OCI-LY1 (cell line): ENCODE measurements at regions not wholly inside any gene's neighbourhood (a gene's known extent, or its start where the extent isn't known, plus 50 kb on each side); places are given as distances from the start of the nearest gene placed in this dataset.

Experiments
- H2AFZ ChIP-seq: fragments of 200-600 bp; sonication (generic), shearing (Covaris generic); 2 replicates; pipeline ENCODE4 v1.6.0; 2014; ENCODE audit warnings: antibody characterized with exemption, mild to moderate bottlenecking, low read length
- H3F3A ChIP-seq: fragments of 200-600 bp; sonication (generic), shearing (Covaris generic); 2 replicates; pipeline ENCODE4 v1.6.0; 2014; ENCODE audit warnings: mild to moderate bottlenecking, antibody characterized with exemption, low read length, moderate library complexity; ENCODE audit not compliant: insufficient read depth
- H3K27ac ChIP-seq: fragments of 200-600 bp; sonication (generic); 2 replicates; pipeline ENCODE4 v1.5.1; 2014; ENCODE audit warnings: low read length, mixed run types, mild to moderate bottlenecking, low read depth; ENCODE audit not compliant: poor library complexity, severe bottlenecking
- H3K27me3 ChIP-seq: fragments of 200-600 bp; sonication (generic); 2 replicates; pipeline ENCODE4 v1.6.0; 2014; ENCODE audit warnings: antibody characterized with exemption, mild to moderate bottlenecking, low read length, moderate library complexity; ENCODE audit not compliant: insufficient read depth
- H3K36me3 ChIP-seq: fragments of 200-600 bp; sonication (generic); 2 replicates; pipeline ENCODE4 v1.6.1; 2014; ENCODE audit warnings: mild to moderate bottlenecking, antibody characterized with exemption, low read length, moderate library complexity, mixed read lengths; ENCODE audit not compliant: insufficient read depth
- H3K4me1 ChIP-seq: fragments of 200-600 bp; sonication (generic); 2 replicates; pipeline ENCODE4 v1.5.1; 2014; ENCODE audit warnings: mild to moderate bottlenecking, low read length, moderate library complexity; ENCODE audit not compliant: insufficient read depth, severe bottlenecking
- H3K4me2 ChIP-seq: fragments of 200-600 bp; sonication (generic), shearing (Covaris generic); 2 replicates; pipeline ENCODE4 v1.6.1; 2014; ENCODE audit warnings: low read length
- H3K4me3 ChIP-seq: fragments of 200-600 bp; sonication (generic); 2 replicates; pipeline ENCODE4 v1.5.1; 2014; ENCODE audit warnings: low read length, low read depth, mild to moderate bottlenecking, mixed read lengths; ENCODE audit not compliant: poor library complexity, severe bottlenecking
- H3K79me2 ChIP-seq: fragments of 200-600 bp; shearing (Covaris generic); 2 replicates; pipeline ENCODE4 v1.6.1; 2016; ENCODE audit warnings: mixed run types, low read length, mixed read lengths; ENCODE audit not compliant: insufficient read depth
- H3K9ac ChIP-seq: fragments of 200-600 bp; sonication (generic), shearing (Covaris generic); 2 replicates; pipeline ENCODE4 v1.6.1; 2014; ENCODE audit warnings: mild to moderate bottlenecking, low read length, mixed read lengths
- H3K9me2 ChIP-seq: fragments of 200-600 bp; sonication (generic), shearing (Covaris generic); 2 replicates; pipeline ENCODE4 v1.6.1; 2014; ENCODE audit warnings: low read depth, mild to moderate bottlenecking, low read length, mixed read lengths
- H3K9me3 ChIP-seq: fragments of 200-600 bp; shearing (Covaris generic); 2 replicates; pipeline ENCODE4 v1.6.1; 2014; ENCODE audit warnings: low read length, mixed read lengths
- H4K20me1 ChIP-seq: fragments of 200-600 bp; sonication (generic), shearing (Covaris generic); 2 replicates; pipeline ENCODE4 v1.6.0; 2016; ENCODE audit warnings: mild to moderate bottlenecking, low read length; ENCODE audit not compliant: insufficient read depth
- EZH2 ChIP-seq: fragments of 200-600 bp; sonication (generic), shearing (Covaris generic); IDR thresholded peaks from 2 replicates; pipeline ENCODE4 v1.8.0; 2017; ENCODE audit warnings: borderline replicate concordance, mixed run types, mild to moderate bottlenecking, antibody characterized with exemption, low read length, moderate library complexity, mixed read lengths
- TF ChIP-seq, protein P1 (sequence below): fragments of 200-600 bp; sonication (generic), shearing (Covaris generic); IDR thresholded peaks from 2 replicates; pipeline ENCODE4 v1.5.1; 2017; ENCODE audit warnings: mild to moderate bottlenecking, antibody characterized with exemption, low read length, moderate library complexity, mixed read lengths

DNA sequence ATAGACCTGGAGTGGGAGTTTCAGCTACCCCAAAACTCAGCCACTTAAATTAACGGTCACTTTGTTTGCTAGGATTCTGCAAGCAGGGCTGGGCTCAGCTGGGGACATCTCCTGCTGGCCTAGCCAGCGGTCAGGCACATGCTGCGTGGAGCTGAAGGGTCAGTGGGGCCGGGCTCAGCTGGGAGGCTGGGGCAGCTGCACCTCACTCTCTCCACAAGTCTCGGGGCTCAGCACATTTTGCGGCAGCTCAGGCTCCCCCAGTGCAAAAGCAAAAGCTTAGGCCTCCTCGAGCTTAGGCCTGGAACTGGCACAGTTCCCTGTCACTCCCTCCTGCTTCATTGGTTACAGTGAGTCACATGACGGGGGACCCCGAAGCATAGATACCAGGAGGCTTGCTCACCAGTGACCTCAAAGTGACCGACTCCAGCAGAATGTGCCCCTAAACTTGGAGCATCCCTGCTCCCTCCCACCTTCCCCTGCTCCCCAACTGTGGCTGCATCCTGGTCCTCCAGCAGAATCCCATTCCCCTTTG is 80.6 kb upstream of the CST7 start:
- TF ChIP-seq, protein P1, sequence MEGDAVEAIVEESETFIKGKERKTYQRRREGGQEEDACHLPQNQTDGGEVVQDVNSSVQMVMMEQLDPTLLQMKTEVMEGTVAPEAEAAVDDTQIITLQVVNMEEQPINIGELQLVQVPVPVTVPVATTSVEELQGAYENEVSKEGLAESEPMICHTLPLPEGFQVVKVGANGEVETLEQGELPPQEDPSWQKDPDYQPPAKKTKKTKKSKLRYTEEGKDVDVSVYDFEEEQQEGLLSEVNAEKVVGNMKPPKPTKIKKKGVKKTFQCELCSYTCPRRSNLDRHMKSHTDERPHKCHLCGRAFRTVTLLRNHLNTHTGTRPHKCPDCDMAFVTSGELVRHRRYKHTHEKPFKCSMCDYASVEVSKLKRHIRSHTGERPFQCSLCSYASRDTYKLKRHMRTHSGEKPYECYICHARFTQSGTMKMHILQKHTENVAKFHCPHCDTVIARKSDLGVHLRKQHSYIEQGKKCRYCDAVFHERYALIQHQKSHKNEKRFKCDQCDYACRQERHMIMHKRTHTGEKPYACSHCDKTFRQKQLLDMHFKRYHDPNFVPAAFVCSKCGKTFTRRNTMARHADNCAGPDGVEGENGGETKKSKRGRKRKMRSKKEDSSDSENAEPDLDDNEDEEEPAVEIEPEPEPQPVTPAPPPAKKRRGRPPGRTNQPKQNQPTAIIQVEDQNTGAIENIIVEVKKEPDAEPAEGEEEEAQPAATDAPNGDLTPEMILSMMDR: no peak
- TF ChIP-seq EZH2: no peak
- Histone ChIP-seq H4K20me1 (no peaks in the 10 kb centered on the region), H3K4me3 (no peak overlapping the region), H3K9me3 (no peaks in the 10 kb centered on the region), H3K79me2 (no peaks in the 10 kb centered on the region), H3K4me1 (no peaks in the 10 kb centered on the region), H3K9me2 (no peaks in the 10 kb centered on the region), H3K4me2 (no peak overlapping the region), H3K27me3 (0 out of 2 replicates have a peak, but pooled peaks cover 3% of the 10 kb centered on the region), H3F3A (no peaks in the 10 kb centered on the region), H3K27ac (no peak overlapping the region), H2AFZ (no peak overlapping the region), H3K9ac (no peak overlapping the region), H3K36me3 (no peaks in the 10 kb centered on the region)

DNA sequence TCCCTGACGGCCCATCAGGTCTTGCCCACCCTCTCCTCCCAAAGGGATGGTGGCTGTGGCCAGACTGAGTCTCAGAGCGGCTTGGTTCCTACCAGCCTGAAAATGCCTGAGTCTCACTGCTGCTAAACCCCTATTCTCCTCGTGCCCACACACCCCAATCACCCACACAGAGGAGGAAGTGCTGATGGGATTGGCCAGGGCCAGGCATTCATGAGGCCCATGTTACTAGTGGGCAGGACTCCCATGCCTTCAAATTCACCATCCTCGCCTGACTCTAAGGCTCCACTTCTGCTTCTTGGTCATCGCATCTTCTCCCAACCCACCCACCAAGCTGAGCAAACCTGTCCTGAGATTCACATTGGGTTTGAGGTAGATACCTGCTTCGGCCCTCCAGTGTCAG is 80.1 kb upstream of the CST7 start:
- no peak overlapping the region for H3K4me3 ChIP-seq
- no peaks in the 10 kb centered on the region for H3K9me2 ChIP-seq
- H3K79me2 ChIP-seq: no peaks in the 10 kb centered on the region
- H3K9me3 ChIP-seq: no peaks in the 10 kb centered on the region
- H3K36me3 ChIP-seq: no peaks in the 10 kb centered on the region
- H3K4me1 ChIP-seq: no peaks in the 10 kb centered on the region
- H3K9ac ChIP-seq: no peak overlapping the region
- TF ChIP-seq, protein P1: no peak
- no peaks in the 10 kb centered on the region for H3F3A ChIP-seq
- H3K27me3 ChIP-seq: 0 out of 2 replicates have a peak, but pooled peaks cover 3% of the 10 kb centered on the region
- H2AFZ ChIP-seq: no peak overlapping the region
- H4K20me1 ChIP-seq: no peaks in the 10 kb centered on the region
- no peak overlapping the region for H3K27ac ChIP-seq
- H3K4me2 ChIP-seq: no peak overlapping the region

- no peak overlapping the region for H3K4me3 ChIP-seq
Observed at GRCh38 chr20:24870057-24870456, 79.0 kb upstream of the CST7 start.

More at GRCh38 chr20:24870057-24870456, 79.0 kb upstream of the CST7 start:
- no peaks in the 10 kb centered on the region for H3K9me2 ChIP-seq
- no peaks in the 10 kb centered on the region for H3K79me2 ChIP-seq
- H3K9ac ChIP-seq: no peak overlapping the region
- H4K20me1 ChIP-seq: no peaks in the 10 kb centered on the region
- no peak overlapping the region for H3K27ac ChIP-seq
- H2AFZ ChIP-seq: no peak overlapping the region
- no peaks in the 10 kb centered on the region for H3K4me1 ChIP-seq
- no peaks in the 10 kb centered on the region for H3K36me3 ChIP-seq
- H3F3A ChIP-seq: no peaks in the 10 kb centered on the region
- TF ChIP-seq, protein P1: no peak
- TF ChIP-seq EZH2: no peak
- H3K9me3 ChIP-seq: no peaks in the 10 kb centered on the region
- no peak overlapping the region for H3K4me2 ChIP-seq
- 0 out of 2 replicates have a peak, but pooled peaks cover 3% of the 10 kb centered on the region for H3K27me3 ChIP-seq
